ENCODE measurements at regions not wholly inside any gene's neighbourhood (a gene's known extent, or its start where the extent isn't known, plus 50 kb on each side); places are given as distances from the start of the nearest gene placed in this dataset.

DNA sequence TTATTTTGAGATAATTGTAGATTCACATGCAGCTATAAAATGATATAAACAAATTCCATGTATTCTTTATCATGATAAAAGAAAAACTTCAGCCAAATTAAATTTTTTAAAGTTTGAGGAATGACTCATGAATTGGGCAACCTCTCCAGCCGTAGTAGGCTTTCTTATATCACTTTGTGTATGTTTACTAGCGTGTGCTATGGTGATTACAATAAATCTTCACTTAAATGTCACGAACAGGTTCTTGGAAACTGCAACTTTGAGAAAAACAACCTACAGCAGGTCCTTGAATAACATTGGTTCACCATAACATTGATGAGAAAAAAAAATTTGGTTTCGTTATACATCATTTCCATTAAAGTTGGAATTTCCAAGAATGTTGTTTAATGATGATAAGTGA is 730.9 kb upstream of the TYRP1 start:
- TF ChIP-seq, protein P1, sequence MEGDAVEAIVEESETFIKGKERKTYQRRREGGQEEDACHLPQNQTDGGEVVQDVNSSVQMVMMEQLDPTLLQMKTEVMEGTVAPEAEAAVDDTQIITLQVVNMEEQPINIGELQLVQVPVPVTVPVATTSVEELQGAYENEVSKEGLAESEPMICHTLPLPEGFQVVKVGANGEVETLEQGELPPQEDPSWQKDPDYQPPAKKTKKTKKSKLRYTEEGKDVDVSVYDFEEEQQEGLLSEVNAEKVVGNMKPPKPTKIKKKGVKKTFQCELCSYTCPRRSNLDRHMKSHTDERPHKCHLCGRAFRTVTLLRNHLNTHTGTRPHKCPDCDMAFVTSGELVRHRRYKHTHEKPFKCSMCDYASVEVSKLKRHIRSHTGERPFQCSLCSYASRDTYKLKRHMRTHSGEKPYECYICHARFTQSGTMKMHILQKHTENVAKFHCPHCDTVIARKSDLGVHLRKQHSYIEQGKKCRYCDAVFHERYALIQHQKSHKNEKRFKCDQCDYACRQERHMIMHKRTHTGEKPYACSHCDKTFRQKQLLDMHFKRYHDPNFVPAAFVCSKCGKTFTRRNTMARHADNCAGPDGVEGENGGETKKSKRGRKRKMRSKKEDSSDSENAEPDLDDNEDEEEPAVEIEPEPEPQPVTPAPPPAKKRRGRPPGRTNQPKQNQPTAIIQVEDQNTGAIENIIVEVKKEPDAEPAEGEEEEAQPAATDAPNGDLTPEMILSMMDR (IDR thresholded peaks at IDR 0.05 in 4 of 5, conservative IDR thresholded peaks at IDR 0.05 in 1 of 5): no peak
- TF ChIP-seq POLR2A (IDR thresholded peaks at IDR 0.05): no peak
